Activated T-helper 1 cell treated with anti-CD3 and anti-CD28 coated beads, Interleukin-12 subunit alpha, Interleukin-12 subunit beta, Interleukin-2, Interleukin-4 antibody, amounts not matched to agents 30 ng/mL and 10 ng/mL and 1 ng/mL, durations not matched to agents 14 hours and 24 hours and 36 hours (primary cell): ENCODE measurements at regions not wholly inside any gene's neighbourhood (a gene's known extent, or its start where the extent isn't known, plus 50 kb on each side); places are given as distances from the start of the nearest gene placed in this dataset.

Experiments used
- DNase-seq: peaks from one replicate; pipeline ENCODE4 v3.0.0; 2021; ENCODE audit warnings: low spot score
- H3K27ac Mint-ChIP-seq: one replicate; pipeline ENCODE4 v1.8.0; 2021; ENCODE audit warnings: mild to moderate bottlenecking, mixed read lengths
- H3K27me3 Mint-ChIP-seq: one replicate; pipeline ENCODE4 v1.8.0; 2022; ENCODE audit warnings: mild to moderate bottlenecking, moderate library complexity, mixed read lengths; ENCODE audit not compliant: insufficient read depth
- H3K36me3 Mint-ChIP-seq: one replicate; pipeline ENCODE4 v1.8.0; 2021; ENCODE audit warnings: low read depth, mixed read lengths
- H3K4me1 Mint-ChIP-seq: one replicate; pipeline ENCODE4 v1.8.0; 2021; ENCODE audit warnings: low read depth, mixed read lengths
- H3K4me3 Mint-ChIP-seq: one replicate; pipeline ENCODE4 v1.8.0; 2021; ENCODE audit warnings: mild to moderate bottlenecking, moderate library complexity, mixed read lengths
- H3K9me3 Mint-ChIP-seq: one replicate; pipeline ENCODE4 v1.8.0; 2021; ENCODE audit warnings: mixed read lengths
- intact Hi-C: fragments of 100-400 bp; cut with micrococcal nuclease; formaldehyde crosslinking; loops from one replicate; pipeline ENCODE4 v1.15.1; 2024

DNA sequence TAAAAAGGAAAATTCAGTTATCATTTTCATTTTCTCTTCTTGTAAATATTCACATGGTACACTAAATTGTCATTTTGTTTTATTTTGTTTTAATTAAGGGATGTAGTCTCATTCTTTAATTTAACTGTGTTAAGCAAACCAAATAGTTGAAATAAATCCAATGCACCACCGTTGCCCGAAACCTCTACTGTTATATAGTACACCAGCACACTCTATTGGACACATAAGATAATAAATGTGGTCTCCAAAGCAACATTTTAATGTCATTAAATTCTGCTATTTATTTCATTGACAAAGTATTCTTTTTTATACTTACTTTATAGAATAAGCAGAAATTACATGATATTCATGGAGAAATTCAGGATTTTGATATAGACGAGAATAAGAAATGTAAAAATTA is 156.4 kb upstream of the FREM2 start:
- Mint-ChIP-seq H3K27ac (no peak overlapping the region), H3K4me1 (no peaks in the 10 kb centered on the region), H3K36me3 (no peaks in the 10 kb centered on the region), H3K9me3 (no peaks in the 10 kb centered on the region), H3K4me3 (no peak overlapping the region), H3K27me3 (no peaks in the 10 kb centered on the region)
- no peak for DNase-seq
- intact Hi-C loops: no loop called here

DNA sequence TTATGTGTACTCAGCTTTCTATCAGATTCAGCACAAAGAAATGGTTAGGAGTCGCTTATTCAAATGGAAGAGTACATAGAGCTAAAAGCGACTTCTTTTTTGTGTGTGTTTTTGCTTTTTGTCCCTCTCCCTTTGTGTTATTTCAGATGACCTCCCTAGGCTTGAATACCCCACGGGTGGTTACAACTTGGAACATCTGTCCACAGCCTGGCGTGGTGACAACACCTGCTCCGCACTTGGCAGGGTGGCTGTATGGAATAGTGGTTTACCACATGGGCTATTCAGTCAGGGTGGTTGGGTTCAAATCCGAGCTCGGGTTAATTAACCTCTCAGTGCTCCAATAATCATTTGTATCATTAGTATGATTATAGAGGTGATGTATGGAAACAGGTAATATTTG is 151.6 kb upstream of the FREM2 start:
- Mint-ChIP-seq H3K27me3 (no peaks in the 10 kb centered on the region), H3K36me3 (no peaks in the 10 kb centered on the region), H3K4me3 (no peak overlapping the region), H3K4me1 (no peaks in the 10 kb centered on the region), H3K27ac (no peak overlapping the region), H3K9me3 (no peaks in the 10 kb centered on the region)
- intact Hi-C loops: no loop called here
- DNase-seq: no peak

DNA sequence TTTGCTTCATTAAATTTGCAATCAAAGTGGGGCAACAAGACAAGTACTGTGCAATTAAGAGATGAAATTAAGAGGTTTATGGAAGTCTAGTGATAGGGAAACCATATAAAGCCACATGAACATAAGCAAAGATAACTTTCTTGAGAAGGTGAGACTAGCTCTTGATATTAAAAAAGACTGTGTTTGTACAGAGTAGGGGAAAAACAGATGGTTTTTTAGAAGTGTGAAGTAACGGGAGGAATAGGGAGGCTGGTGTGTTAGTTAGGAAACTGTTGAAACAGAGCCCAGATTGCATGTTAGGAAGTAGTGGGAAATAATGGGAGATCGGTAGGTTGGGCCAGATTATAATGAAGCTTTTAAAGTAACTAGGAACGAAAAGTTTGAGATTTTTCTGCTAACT is 149.8 kb upstream of the FREM2 start:
- Mint-ChIP-seq H3K36me3 (no peaks in the 10 kb centered on the region), H3K4me1 (no peaks in the 10 kb centered on the region), H3K27me3 (no peaks in the 10 kb centered on the region), H3K9me3 (no peaks in the 10 kb centered on the region), H3K27ac (no peak overlapping the region), H3K4me3 (no peak overlapping the region)
- DNase-seq: no peak
- intact Hi-C loops: no loop called here

DNA sequence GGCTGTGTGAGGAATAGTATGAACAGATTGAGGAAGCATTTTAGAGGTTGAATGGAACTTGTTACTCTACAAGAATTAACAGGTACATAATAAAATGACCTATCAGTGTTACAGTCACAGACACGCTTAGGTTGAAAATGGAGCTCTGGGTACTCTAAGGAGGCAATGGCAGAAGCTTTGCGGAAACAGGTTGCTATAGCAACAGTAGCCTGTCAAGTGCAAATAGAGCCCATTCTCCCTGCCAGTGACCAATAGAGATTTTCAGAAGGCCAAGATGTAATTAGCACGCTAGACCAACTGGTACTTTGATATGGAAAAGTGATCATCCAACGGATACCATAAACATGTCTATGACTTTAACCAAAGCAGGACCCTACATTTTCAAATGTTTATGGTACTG is 148.5 kb upstream of the FREM2 start:
- no peak overlapping the region for H3K4me3 Mint-ChIP-seq
- H3K27ac Mint-ChIP-seq: no peak overlapping the region
- DNase-seq: no peak
- no peaks in the 10 kb centered on the region for H3K9me3 Mint-ChIP-seq
- no peaks in the 10 kb centered on the region for H3K4me1 Mint-ChIP-seq
- H3K27me3 Mint-ChIP-seq: no peaks in the 10 kb centered on the region
- H3K36me3 Mint-ChIP-seq: no peaks in the 10 kb centered on the region
- intact Hi-C loops: no loop called here

DNA sequence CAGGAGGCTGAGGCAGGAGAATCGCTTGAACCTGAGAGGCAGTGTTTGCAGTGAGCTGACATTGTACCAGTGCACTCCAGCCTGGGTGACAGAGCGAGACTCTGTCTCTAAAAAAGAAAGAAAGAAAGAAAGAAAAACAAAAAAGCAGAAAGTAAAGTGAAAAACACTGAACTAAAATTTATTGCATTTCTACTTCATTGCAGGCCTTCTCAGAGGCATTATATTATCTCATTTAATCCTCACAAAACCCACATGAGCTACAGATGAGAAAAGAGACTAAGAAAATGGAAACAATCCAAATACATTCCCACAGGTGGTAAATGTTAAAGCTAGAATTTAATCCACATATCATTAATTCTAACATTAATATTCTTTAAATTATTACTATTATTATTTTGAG is 147.2 kb upstream of the FREM2 start:
- Mint-ChIP-seq H3K27me3 (no peaks in the 10 kb centered on the region), H3K4me3 (no peak overlapping the region), H3K36me3 (no peaks in the 10 kb centered on the region), H3K4me1 (no peaks in the 10 kb centered on the region), H3K27ac (no peak overlapping the region), H3K9me3 (no peaks in the 10 kb centered on the region)
- DNase-seq: no peak
- intact Hi-C loops: no loop called here

DNA sequence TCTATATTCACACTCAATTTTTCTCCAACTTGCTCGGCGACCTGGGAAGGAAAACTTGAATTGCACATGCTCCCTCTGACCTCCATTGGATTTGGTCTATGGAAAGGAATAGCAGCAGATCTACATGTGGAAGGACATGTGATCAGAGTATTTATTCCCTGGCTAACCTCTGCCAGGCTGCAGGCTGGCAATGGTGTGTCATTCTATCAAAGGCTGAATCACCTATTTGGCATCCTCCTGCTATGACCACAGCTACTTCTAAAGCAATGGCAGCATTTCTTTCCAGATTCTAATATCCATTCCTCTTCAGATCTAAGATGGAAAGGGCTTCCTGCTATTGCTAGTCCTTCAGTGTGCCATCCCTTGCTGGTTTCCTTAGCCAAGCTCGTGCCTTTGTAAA is 144.3 kb upstream of the FREM2 start:
- H3K4me1 Mint-ChIP-seq: no peaks in the 10 kb centered on the region
- H3K4me3 Mint-ChIP-seq: no peak overlapping the region
- H3K36me3 Mint-ChIP-seq: no peaks in the 10 kb centered on the region
- intact Hi-C loops: no loop called here
- no peak for DNase-seq
- H3K9me3 Mint-ChIP-seq: no peaks in the 10 kb centered on the region
- no peaks in the 10 kb centered on the region for H3K27me3 Mint-ChIP-seq
- no peak overlapping the region for H3K27ac Mint-ChIP-seq

DNA sequence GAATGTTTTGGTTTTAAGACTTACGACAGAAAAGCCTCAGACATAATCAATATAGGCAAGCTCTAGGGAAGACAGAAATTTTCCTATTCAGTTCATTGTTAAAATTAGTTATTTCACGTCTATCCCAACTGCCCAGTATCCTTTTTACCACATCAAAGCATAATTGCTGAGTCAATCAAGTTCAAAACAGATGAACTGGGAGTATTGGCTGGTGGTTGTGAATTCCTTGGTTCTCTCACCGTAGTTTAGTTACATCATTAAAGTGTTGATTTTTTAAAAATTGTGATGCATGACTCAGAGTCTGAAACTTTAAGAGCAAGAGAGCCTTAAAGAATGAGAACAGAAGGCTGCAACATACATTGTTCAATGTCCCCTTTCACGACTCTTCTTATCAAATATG is 143.3 kb upstream of the FREM2 start:
- H3K27me3 Mint-ChIP-seq: no peaks in the 10 kb centered on the region
- intact Hi-C loops: no loop called here
- no peak overlapping the region for H3K4me3 Mint-ChIP-seq
- no peaks in the 10 kb centered on the region for H3K36me3 Mint-ChIP-seq
- H3K9me3 Mint-ChIP-seq: no peaks in the 10 kb centered on the region
- H3K4me1 Mint-ChIP-seq: no peaks in the 10 kb centered on the region
- no peak for DNase-seq
- no peak overlapping the region for H3K27ac Mint-ChIP-seq

DNA sequence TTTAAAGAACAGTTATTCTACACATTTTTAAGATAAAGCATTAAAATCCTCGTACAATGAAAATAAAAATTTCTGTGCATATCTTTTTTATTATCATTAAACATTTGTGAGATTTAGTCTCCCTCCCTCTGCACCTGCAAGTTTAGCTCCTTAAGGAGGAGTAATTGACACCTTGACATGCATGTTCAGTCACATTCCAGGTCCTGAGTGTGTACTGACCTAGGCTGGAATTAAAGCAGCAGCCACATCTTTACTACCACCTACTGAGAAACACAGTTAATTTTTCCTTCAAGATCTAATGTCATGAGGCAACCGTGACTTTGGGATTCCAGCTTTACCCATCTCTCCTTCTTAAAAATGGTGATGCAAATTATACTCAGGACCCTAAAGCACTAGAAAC is 123.1 kb upstream of the FREM2 start:
- H3K27me3 Mint-ChIP-seq: no peaks in the 10 kb centered on the region
- no peaks in the 10 kb centered on the region for H3K4me1 Mint-ChIP-seq
- no peak overlapping the region for H3K4me3 Mint-ChIP-seq
- no peaks in the 10 kb centered on the region for H3K36me3 Mint-ChIP-seq
- no peaks in the 10 kb centered on the region for H3K9me3 Mint-ChIP-seq
- H3K27ac Mint-ChIP-seq: no peak overlapping the region
- no peak for DNase-seq
- intact Hi-C loops: no loop called here

DNA sequence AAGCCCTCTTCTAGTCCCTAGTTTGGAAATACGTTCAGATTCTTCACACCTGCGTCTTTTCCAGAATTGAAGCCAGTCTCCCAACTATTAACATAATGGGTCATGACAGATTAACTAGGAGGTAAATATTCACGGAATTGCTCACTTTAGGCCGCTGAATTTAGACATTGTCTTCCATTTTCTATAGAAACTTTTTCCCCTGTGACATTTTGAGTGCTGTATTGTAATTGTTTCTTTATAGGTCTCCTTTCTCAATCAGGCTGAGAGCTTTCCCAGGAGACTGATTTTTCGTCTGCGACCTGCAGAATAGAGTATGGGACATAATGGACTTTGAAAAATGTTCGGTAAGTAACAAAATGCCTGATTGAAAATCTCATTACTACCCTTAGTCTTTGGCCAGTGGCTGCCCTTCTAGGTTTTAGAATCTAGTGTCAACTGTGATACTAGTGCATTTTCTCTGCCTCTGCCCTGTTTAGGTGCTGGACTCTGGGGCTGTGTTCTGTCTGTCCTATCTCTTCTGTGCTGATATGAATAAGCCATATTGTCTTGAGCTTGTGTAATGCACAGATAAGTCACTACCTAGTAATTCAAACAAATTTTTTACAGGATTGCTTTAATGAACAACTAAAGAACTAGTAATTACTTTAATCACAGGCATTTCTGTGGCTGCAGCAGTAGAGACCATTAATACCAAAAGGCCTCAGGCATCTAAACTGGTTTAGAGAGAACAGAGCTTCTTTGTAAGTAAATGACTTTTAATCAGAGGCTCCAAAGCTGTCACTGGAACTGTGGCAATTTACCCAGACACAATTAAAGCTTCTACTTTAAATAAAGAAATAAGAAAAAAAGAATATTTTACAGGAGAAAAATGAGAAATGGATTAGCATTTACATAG is 122.4 kb upstream of the FREM2 start:
- Mint-ChIP-seq H3K9me3 (no peaks in the 10 kb centered on the region), H3K27me3 (no peaks in the 10 kb centered on the region), H3K4me3 (no peak overlapping the region), H3K27ac (no peak overlapping the region), H3K4me1 (no peaks in the 10 kb centered on the region), H3K36me3 (no peaks in the 10 kb centered on the region)
- intact Hi-C loops: no loop called here
- DNase-seq: no peak

DNA sequence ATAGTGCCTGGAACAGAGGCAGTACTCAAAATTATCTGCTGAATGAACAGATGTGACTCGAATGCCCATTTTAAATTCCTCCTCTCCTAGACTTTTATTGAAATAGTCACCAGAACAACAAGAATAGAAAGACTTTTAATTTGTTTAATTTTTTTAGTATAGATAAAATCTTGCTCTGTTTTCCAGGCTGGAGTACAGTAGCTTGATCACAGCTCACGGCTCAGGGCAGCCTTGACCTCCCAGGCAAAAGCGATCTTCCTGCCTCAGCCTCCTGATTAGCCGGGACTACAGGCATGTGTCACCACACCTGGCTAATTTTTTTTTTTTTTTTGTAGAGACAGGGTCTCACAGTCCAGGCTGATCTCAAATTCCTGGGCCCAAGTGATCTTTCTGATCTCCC is 120.9 kb upstream of the FREM2 start:
- Mint-ChIP-seq H3K9me3 (no peaks in the 10 kb centered on the region), H3K4me1 (no peaks in the 10 kb centered on the region), H3K27me3 (no peaks in the 10 kb centered on the region), H3K36me3 (no peaks in the 10 kb centered on the region), H3K4me3 (no peak overlapping the region), H3K27ac (no peak overlapping the region)
- intact Hi-C loops: no loop called here
- DNase-seq: no peak

DNA sequence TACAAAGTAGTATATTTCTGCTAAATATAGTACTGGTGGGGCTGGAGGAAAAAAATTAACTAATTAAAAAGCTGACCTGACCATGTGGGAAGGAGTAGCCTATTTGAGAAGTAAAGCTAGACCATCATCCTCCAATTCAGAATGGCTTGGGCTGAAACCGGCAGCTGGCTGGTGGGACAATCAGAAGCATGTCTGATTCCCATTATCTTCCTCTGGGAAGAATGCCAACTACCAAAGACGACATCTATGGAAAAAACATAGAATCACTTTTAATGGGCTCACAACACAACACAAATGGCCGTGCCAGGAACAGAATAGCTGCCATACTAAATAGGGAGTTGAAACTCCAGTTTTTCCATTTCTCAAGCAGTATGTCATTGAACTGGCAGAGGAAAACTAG is 120.4 kb upstream of the FREM2 start:
- Mint-ChIP-seq H3K36me3 (no peaks in the 10 kb centered on the region), H3K27ac (no peak overlapping the region), H3K4me1 (no peaks in the 10 kb centered on the region), H3K27me3 (no peaks in the 10 kb centered on the region), H3K9me3 (no peaks in the 10 kb centered on the region), H3K4me3 (no peak overlapping the region)
- DNase-seq: no peak
- intact Hi-C loops: no loop called here

DNA sequence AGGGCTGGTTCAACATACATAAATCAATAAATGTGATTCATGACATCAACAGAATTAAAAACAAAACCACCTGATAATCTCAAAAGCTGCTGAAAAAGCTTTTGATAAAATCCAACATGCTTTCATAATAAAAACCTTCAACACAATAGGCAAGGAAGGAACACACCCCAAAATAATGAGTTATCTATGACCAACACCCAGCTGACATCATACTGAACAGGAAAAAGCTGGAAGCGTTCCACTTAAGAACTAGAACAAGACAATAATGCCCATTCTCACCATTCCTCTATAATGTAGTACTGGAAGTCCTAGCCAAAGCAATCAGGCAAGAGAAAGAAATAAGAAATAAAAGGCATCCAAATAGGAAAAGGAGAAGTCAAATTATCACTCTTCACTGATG is 116.2 kb upstream of the FREM2 start:
- no peaks in the 10 kb centered on the region for H3K27me3 Mint-ChIP-seq
- H3K36me3 Mint-ChIP-seq: no peaks in the 10 kb centered on the region
- no peak for DNase-seq
- no peak overlapping the region for H3K4me3 Mint-ChIP-seq
- no peaks in the 10 kb centered on the region for H3K4me1 Mint-ChIP-seq
- no peaks in the 10 kb centered on the region for H3K9me3 Mint-ChIP-seq
- no peak overlapping the region for H3K27ac Mint-ChIP-seq
- intact Hi-C loops: no loop called here

DNA sequence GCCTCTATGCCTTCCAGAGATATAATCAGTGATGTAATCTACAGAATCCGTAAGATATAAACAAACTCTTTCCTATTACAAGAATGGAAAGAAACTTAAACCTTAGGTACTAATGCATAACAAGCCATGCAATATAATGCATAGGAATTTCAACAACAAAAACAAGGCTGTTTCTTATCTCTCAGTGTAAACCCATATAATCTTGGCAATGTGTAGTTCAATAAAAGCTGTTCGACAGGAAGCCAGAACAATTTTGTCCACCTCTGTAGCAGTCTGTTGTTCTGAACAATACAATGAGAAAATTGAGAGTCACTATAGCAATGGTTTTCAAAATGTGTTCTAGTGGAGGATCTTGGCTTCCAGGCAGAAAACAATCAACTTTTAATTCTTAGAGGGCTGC is 111.5 kb upstream of the FREM2 start:
- intact Hi-C loops: no loop called here
- no peak overlapping the region for H3K27ac Mint-ChIP-seq
- H3K36me3 Mint-ChIP-seq: no peaks in the 10 kb centered on the region
- DNase-seq: no peak
- H3K4me1 Mint-ChIP-seq: no peaks in the 10 kb centered on the region
- no peak overlapping the region for H3K4me3 Mint-ChIP-seq
- no peaks in the 10 kb centered on the region for H3K9me3 Mint-ChIP-seq
- no peaks in the 10 kb centered on the region for H3K27me3 Mint-ChIP-seq

DNA sequence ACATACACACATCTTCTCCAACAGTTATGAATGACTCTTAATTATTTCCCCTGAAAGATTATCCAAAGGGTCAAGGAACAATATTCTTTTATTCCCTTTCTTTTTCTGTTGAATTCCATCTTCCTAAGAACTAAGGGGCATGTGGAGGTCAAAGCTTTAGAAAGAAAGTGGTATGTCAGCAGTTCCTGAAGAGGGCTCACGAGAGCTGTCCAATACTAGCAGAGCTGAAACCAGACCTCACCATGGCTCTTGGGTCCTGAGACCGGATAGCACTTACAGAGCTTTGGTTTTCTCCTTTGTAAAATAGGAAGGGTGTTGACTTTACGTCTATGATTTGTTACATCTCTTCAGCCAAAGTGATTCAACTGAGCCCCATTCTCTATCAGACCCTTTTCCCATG is 109.8 kb upstream of the FREM2 start:
- intact Hi-C loops: no loop called here
- no peak overlapping the region for H3K4me3 Mint-ChIP-seq
- no peaks in the 10 kb centered on the region for H3K27me3 Mint-ChIP-seq
- no peaks in the 10 kb centered on the region for H3K36me3 Mint-ChIP-seq
- no peak overlapping the region for H3K27ac Mint-ChIP-seq
- no peak for DNase-seq
- no peaks in the 10 kb centered on the region for H3K9me3 Mint-ChIP-seq
- H3K4me1 Mint-ChIP-seq: no peaks in the 10 kb centered on the region
